Fibroblast of skin of left quadriceps (primary cell): ENCODE measurements at regions not wholly inside any gene's neighbourhood (a gene's known extent, or its start where the extent isn't known, plus 50 kb on each side); places are given as distances from the start of the nearest gene placed in this dataset.

ENCODE experiments used
- DNase-seq, 2 experiments: peaks; one replicate each; pipeline ENCODE4 v3.0.0-alpha.2; 2013; ENCODE audit warnings: low read depth in 2 of 2

- no peak for DNase-seq
Measured at GRCh38 chr11:107140983-107141382, 122.7 kb upstream of the GUCY1A2 start.

DNA sequence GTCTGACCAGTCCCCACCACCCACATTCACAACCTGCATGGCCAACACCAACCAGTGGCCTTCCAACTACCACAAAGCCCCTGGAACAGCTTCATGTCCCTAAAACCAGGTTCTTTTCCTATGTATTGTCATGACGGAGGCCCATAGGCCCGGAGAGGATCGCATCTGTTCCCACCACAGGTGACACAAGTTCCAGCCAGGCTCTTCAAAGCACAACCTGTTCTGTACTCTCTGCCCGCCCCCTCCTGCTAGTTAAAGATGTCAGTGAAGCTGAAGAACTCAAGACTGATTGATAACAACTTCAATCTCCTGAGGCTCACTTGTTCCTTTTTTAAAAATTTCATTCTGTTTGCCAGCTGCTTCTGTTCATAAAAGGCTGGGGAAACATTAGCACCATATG lies 121.1 kb upstream of the GUCY1A2 start:
- no peak for DNase-seq

- DNase-seq, result no peak
Measured at GRCh38 chr11:107136892-107137291, 118.6 kb upstream of the GUCY1A2 start.

- DNase-seq, result no peak
Measured at GRCh38 chr11:107131756-107132155, 113.5 kb upstream of the GUCY1A2 start.

- no peak for DNase-seq
Measured at GRCh38 chr11:107123022-107123421, 104.7 kb upstream of the GUCY1A2 start.

DNA sequence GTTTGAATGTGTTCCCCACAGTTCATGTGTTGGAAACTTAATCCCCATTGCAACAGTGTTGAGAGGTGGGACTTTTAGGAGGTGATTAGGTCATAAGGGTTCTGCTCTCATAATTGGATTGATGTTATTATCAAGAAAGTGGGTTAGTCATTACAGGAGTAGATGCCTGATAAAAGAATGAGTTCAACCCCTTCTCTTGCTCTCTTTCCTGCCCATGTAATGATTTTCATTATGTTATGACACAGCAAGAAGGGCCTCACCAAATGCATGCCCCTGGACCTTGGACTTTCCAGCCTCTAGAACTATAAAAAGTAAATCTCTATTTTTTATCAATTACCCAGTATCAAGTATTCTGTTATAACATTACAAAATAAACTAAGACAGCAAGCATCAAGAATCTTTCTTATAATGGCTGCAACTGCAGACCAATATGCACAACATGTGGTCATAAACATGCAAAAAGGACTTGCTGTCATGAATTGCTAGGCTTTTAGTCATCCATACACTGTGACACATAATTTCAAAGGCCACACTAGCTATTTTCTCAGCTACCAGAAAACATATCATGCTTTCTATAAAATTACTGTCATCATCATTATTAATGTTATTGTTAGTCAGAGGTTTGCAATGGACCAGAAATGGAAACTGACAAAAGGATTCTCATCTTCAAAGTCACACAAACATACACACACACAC lies 99.9 kb upstream of the GUCY1A2 start:
- no peak for DNase-seq

DNA sequence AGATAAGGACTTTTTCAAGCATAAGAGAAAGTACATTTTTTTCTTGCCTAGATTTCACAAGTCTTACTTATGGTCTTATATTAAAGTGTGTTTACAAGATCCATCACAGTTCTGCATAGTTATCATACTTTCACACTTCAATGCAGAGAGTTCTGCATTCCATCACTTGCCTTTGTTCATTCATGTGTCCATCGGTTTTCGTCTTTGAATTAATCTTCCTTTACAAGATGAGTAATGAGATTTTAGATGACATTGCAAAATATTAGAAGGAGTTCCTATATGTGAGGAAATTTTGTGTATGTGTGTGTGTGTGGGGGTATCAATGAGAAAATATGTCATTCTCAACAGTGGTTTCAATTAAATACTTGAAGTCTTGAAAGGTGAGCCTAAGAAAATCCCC lies 98.1 kb upstream of the GUCY1A2 start:
- peak; percentile 6 to 10 for DNase-seq

DNA sequence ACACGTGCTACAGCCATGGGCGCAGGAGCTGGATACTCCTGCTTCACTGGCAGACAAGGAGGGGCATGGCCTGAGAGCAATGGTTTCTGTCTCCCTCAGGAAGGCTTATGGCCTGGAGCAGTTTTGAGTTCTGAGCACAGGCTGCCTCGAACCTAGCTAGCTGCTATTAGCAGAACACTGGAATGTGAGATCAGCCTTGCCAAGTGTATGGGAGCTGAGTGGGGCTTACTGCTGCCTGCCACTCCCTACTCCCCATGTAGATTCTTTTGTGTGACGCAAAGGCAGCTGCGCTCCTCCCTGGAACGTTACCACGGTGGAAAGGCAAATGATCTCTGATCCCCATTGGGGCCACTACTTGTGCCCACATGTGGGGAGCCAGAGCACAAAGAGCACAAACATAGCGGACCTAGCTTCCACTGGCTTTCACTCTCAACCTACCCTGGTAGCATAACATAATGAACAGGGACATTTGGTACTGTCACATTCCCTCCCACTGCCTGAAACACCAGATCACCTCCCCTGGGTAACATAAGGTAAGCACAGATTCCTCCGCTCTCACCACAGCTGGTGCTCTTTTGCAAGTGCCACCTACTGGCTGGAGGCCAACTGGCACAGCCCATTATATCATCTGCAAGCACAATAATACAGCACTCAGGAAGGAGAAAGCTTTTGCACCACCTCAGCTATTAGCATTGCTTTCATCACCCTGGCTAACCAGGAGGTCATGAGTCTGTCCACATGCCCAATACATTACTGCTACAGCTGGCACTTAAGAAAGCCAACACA lies 84.6 kb upstream of the GUCY1A2 start:
- DNase-seq, result no peak

- DNase-seq, result no peak
Measured at GRCh38 chr11:107092667-107093066, 74.4 kb upstream of the GUCY1A2 start.

DNA sequence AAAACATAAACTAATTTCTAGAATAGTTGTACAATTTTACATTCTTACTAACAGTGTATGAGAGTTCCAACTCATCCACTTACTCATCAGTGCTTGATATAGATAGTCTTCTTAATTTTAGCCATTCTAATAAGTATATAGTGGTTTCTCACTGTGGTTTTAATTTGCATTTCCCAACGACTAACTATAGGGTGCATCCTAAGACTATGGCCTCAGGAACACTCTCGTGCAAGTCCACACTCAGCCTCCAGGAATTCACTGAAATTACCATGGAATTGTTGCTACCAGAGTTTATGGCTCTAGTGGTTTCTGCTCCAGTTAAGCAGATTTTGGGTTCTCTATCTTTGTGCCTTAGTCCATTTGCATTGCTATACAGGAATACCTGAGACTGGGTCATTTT lies 60.1 kb upstream of the GUCY1A2 start:
- no peak for DNase-seq

DNA sequence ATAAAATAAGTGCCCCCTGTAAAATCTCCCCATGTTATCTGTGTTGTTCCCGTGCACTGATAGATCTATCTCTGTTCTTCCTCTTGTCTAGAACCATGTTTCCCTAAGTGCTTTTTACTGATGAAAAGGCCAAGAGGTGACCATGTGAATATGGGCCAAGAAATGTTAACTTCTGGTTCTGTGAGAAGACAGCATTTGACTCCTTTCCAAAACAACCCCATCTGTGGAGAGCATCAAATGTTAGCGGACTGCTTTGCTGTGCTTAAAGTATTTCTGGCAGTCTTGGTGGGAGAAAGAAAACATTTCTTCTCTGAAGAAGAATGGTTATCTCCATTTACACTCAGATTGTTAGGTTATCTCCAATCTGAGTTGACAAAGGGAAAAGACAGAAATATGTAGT lies 58.6 kb upstream of the GUCY1A2 start:
- DNase-seq, result no peak

GRCh38 chr11:107071129-107071528 lies 52.9 kb upstream of the GUCY1A2 start:
- no peak for DNase-seq
